T-helper 1 cell (primary cell): ENCODE measurements at regions not wholly inside any gene's neighbourhood (a gene's known extent, or its start where the extent isn't known, plus 50 kb on each side); places are given as distances from the start of the nearest gene placed in this dataset.

ENCODE experiments used
- DNase-seq, 5 donors: peaks; one replicate each; pipeline ENCODE4 v3.0.0-alpha.2; 2012 to 2020

- no peak for DNase-seq
These were observed 80.5 kb downstream of the CLDN34 start for GRCh38 chrX:10047631-10048030.

DNA sequence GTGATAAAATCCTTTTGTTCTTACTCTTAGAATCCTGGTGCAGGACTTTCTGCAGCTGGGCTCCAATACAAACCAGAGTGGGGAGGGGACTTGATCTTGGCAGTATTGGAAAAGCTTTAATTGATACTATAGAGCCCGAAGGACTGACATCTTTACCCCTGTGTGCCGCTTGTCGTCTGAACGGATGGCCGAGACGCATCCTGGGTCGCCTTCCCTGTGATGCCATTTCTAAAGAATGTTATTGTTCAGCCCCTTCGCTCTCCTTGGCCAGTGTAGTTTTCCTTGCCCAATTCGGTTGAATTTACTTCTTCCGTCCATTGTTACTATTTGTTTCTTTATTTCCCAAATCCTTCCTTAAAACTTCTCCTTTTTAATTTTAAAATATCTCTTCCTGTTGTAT, 80.9 kb downstream of the CLDN34 start:
- DNase-seq = no peak

DNA sequence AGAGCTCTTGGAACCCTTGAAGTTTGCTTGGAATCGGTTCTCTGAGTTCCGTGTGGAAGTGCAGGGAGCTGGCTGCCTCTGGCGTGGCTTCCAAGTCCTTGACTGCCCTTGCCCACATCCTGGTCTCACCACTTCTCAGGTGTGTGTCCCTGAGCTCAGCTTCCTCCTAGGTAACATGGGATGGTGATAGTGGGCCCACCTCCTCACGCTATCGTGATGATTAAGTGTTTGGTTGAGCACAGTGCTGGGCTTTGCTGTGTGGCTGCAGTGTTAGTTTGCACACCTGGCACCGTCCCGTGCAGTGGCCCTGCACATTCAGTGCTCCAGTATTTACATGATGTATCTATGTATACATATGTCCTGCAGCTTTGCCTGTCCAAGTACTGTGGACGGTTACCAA, 81.5 kb downstream of the CLDN34 start:
- no peak for DNase-seq

- no peak for DNase-seq
These were observed 82.1 kb downstream of the CLDN34 start for GRCh38 chrX:10049236-10049635.

DNA sequence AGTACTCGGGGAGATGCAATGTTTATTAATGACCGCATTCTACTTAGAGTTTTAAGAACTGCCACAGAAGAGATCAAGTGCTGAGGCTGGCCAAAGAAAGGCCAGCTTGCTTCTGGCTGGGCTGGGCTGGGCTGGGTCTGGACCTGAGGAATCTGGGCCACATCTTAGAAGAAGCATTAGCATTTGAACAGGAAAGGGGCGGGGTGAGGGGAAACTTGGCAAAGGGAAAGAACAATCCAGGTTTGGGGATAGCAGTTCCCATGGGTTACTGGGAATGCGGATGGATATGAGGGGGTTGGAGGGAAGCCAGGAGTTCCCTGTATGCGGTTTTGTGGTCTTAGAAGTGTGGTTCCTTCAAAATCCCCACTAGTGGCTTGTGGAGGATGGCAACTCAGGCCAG, 83.3 kb downstream of the CLDN34 start:
- no peak for DNase-seq

DNA sequence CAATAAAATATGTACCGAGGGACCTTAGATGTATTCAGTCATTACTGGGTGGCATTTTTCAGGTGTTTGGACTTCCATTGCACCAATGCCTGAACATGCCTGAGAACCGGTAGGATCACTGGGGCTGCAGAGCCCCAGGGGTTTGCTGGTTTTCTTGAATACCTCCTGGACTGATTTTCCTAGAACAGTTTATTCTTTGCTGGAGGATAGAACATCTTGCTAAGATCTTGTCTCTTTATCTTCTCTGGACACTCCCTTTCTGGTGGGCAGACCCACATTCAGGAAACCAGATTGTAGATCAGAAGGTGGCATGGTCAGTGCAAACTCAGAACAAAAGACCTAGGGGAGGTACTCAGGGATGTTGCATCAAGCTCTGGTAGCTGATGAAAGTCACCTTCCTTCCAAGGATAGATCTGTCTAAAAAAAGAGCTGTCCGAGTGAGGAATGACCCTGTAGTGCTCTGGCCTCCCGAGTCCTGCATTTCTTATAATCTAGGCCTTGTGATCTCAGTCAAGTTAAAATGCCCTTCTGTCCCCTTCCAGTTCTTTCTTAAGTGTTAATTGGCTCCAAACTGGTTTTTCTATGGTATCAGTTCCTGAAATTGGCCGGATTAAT, 84.8 kb downstream of the CLDN34 start:
- DNase-seq = no peak

DNA sequence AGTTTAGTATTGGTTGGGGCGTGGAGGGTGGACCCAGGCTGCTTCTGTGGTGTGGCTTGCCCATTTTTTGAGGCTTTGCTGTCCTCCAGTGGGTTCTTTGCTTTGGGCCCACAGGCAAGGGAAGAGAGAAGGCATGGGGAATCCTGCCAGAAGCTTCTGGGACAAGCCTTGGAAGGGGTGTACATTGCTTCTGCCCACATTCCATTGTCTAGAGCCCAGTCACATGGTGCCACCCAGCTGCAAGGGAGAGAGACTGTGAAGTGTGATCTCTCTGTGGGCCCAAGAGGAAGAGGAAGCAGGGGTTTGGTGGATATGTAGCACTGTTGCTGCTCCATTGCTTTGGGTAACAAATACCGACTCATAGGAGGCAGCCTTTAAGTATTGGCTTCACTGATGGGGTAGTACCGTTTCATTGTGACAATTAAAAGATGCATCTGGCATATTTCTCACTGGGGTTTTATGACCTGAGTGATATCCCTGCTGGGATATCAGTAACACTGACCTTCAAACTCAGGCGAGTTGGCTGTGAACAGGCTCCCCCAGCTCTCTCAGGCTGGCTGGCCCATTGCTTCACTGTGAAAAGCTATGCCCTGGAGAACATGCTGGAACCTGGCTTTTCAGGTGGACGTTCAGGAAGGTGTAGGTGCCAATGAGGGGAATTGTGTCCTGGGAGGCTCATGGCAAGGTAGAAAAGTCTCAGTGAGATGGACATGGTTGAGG, 85.9 kb downstream of the CLDN34 start:
- no peak for DNase-seq

DNA sequence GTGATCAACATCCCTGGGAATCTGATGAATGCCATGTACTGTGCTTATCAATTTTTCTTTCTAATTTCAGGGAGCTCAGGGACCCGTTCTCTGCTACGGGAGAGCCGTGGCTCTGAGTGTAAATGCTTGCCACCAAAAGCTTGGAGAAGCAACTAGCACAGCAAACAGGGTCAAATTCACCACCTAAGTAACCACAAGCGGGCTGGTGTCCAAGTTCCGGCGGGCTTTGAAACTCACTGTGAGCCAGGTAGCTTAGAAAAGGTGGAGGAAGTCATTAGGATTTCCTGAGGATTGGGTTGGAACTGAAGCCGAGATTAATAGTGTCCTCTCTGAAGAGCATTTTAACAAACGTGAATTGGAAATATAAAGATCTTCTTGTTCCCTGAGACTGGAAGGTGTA, 87.2 kb downstream of the CLDN34 start:
- DNase-seq = no peak

DNA sequence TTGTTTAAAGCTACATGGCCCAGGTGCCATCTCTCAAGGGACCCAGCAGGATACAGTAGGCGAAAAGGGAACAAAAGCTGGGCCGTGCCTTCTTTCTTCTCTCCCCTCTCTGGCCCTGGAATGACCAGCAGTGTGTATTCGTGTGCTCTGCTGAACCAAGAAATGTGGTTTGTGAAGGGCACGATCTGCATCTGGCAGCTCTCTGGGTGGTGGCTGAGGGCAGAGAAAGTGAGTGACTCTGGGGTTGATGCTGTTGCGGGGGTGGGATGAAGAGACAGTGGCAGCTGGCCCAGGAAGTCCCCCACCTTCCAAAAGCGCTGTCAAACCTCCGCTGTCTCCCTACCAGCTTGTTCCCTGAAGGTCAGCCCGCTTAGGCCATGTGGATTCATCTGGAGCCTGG, 88.3 kb downstream of the CLDN34 start:
- no peak for DNase-seq

- no peak for DNase-seq
These were observed 94.4 kb upstream of the CLCN4 start for GRCh38 chrX:10062352-10062751.

DNA sequence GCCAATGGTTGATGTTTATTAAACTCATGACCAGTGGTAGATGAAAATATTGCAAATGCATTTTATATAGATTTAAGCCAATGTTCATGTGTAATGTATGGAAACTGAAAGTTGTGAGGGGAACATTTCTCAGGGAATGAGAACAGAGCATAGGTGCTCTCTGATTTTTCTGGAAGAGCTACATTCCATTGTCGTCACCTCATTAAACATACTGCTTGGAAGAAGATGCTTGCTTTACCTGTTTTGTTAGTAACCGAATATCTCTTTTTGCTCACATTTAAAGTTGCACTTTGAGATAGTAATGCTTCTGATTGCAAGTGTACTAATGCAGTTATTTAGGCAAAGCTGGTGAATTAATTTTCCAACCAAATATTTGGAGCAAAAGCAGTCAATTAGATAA, 93.8 kb upstream of the CLCN4 start:
- DNase-seq = no peak

DNA sequence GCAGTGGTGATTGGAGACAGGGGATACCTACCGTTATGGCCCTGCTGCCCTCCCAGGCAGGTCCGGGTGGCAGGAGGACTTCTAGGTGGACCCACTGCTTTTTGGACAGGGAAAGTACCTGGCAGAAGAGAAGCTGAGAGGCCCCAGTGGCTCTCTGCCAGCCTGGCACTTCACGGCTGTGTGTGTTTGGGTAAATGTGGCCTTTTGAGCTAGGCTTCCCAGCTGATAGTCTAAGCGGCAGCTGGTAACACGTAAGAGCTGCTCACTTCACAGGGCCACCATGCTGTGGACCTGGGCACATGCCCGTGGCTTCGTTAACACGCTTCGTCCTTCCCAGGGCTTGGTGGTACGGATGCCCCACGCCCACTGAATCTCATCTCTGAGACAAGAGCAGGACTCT, 92.0 kb upstream of the CLCN4 start:
- no peak for DNase-seq

- DNase-seq = no peak
These were observed 85.9 kb upstream of the CLCN4 start for GRCh38 chrX:10070714-10071436.

- no peak for DNase-seq
These were observed 85.2 kb upstream of the CLCN4 start for GRCh38 chrX:10071451-10072144.

- no peak for DNase-seq
These were observed 83.8 kb upstream of the CLCN4 start for GRCh38 chrX:10072786-10073568.

- no peak for DNase-seq
These were observed 83.1 kb upstream of the CLCN4 start for GRCh38 chrX:10073671-10074070.

- DNase-seq = no peak
These were observed 82.4 kb upstream of the CLCN4 start for GRCh38 chrX:10074241-10074941.

- DNase-seq = no peak
These were observed 80.0 kb upstream of the CLCN4 start for GRCh38 chrX:10076765-10077164.

GRCh38 chrX:10077425-10078188, 79.2 kb upstream of the CLCN4 start:
- no peak for DNase-seq

GRCh38 chrX:10078266-10078665, 78.5 kb upstream of the CLCN4 start:
- no peak for DNase-seq

GRCh38 chrX:10079231-10079630, 77.5 kb upstream of the CLCN4 start:
- DNase-seq = no peak
